Loucy (cell line): ENCODE measurements at regions not wholly inside any gene's neighbourhood (a gene's known extent, or its start where the extent isn't known, plus 50 kb on each side); places are given as distances from the start of the nearest gene placed in this dataset.

Experiments
- CTCF ChIP-seq: fragments of 200-600 bp; sonication (generic); conservative IDR thresholded peaks from 2 replicates; pipeline ENCODE4 v1.5.1; 2014; ENCODE audit warnings: mild to moderate bottlenecking, antibody characterized with exemption, low read length
- EZH2phosphoT487 ChIP-seq: fragments of 200-600 bp; IDR thresholded peaks from 2 replicates; pipeline ENCODE4 v1.6.1; 2018; ENCODE audit warnings: antibody characterized with exemption, mild to moderate bottlenecking, moderate library complexity, borderline replicate concordance

- TF ChIP-seq CTCF (no peak), EZH2phosphoT487 (no peak)
Measured at GRCh38 chr12:92362126-92362525, 216.5 kb upstream of the BTG1 start.
